Aorta (tissue), 5 donors: ENCODE measurements at regions not wholly inside any gene's neighbourhood (a gene's known extent, or its start where the extent isn't known, plus 50 kb on each side); places are given as distances from the start of the nearest gene placed in this dataset.
"Not testable (repeated sequence)": the region's sequence is repeated elsewhere in the genome, so short reads cannot be mapped to it uniquely, and the experiment has no call there.

ENCODE experiments used
- ATAC-seq: fragments of 200-7000 bp; cut with Tn5 transposase; one replicate; pipeline ENCODE4 v1.9.1; 2022; ENCODE audit warnings: moderate library complexity; ENCODE audit not compliant: low FRiP score
- DNase-seq, 2 donors: peaks; one replicate each; pipeline ENCODE4 v3.0.0-alpha.2; 2020
- H3K27ac ChIP-seq, 2 donors: one replicate each; pipeline ENCODE4 v1.5.1; 2013; ENCODE audit warnings: low read length in 2 of 2, mild to moderate bottlenecking in 2 of 2, moderate library complexity in 2 of 2, control low read depth in 1 of 2, inconsistent platforms in 1 of 2, low read depth in 1 of 2
- H3K27me3 ChIP-seq, 2 donors: one replicate each; pipeline ENCODE4 v1.6.1; 2013; ENCODE audit warnings: control low read depth in 1 of 2, low read length in 1 of 2, mild to moderate bottlenecking in 1 of 2, moderate library complexity in 1 of 2; ENCODE audit not compliant: insufficient read depth in 2 of 2, control insufficient read depth in 1 of 2
- H3K36me3 ChIP-seq, 2 donors: one replicate each; pipeline ENCODE4 v1.6.1; 2013; ENCODE audit warnings: control low read depth in 1 of 2, low read length in 1 of 2, mild to moderate bottlenecking in 1 of 2; ENCODE audit not compliant: insufficient read depth in 2 of 2, control insufficient read depth in 1 of 2
- H3K4me1 ChIP-seq, 2 donors: one replicate each; pipeline ENCODE4 v1.6.1; 2013; ENCODE audit warnings: low read length in 2 of 2, control low read depth in 1 of 2, mild to moderate bottlenecking in 1 of 2, moderate library complexity in 1 of 2; ENCODE audit not compliant: insufficient read depth in 2 of 2, control insufficient read depth in 1 of 2
- H3K4me3 ChIP-seq, 2 donors: one replicate each; pipeline ENCODE4 v1.5.1; 2013; ENCODE audit warnings: low read length in 2 of 2, control low read depth in 1 of 2, mild to moderate bottlenecking in 1 of 2
- H3K9me3 ChIP-seq: one replicate; pipeline ENCODE4 v1.6.1; 2013; ENCODE audit warnings: mild to moderate bottlenecking, low read length; ENCODE audit not compliant: control insufficient read depth
- WGBS, 2 donors: extraction: QIAGEN DNeasy Blood & Tissue Kit; methylation state at CpG; one replicate each; pipeline ENCODE4 v1.1.7; 2013; 5-methylcytosine and 5-hydroxymethylcytosine counted together
- intact Hi-C, 2 donors: fragments of 100-400 bp; cut with DNase I; formaldehyde crosslinking; loops; one replicate each; pipeline versions ENCODE4 v1.14.2 to v1.15.0; 2022
- donor health status: healthy with polysubstance abuse.
- donor health status: Bipolar disorder and iron deficiency.
- donor health status: DM: no; HTN: no; CAD: no.
- donor health status: DM: no; HTN: no; CAD: no.
- donor health status: DM: yes; HTN: yes; CAD: no.

- H3K9me3 ChIP-seq, H3K36me3 ChIP-seq, H3K27ac ChIP-seq, ATAC-seq, H3K4me3 ChIP-seq, DNase-seq, H3K4me1 ChIP-seq, intact Hi-C loops, H3K27me3 ChIP-seq: not testable (repeated sequence)
- 80 to 82% methylated on average over 7 of the region's 7 CpGs for WGBS, 2 donors
Observed at GRCh38 chr12:33107827-33108226, 211.2 kb upstream of the PKP2 start.

DNA sequence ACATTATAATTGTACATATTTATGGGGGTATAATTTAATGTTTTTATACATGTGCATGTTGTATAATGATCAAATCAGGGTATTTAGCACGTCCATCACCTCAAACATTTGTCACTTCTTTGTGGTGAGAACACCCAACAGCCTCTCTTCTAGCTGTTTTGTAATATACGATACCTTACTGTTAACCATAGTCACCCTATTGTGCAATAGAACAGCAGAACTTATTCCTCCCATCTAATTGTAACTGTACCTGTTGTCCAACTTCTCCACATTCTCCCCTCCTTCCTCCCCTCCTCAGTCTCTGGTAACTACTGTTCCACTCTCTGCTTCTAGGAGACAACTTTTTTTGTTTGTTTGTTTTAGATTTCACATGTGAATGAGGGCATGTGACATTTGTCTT is 197.0 kb upstream of the PKP2 start:
- whole genome bisulfite sequencing, 2 donors: 53 to 59% methylated on average over 2 of the region's 2 CpGs
- H3K27me3 ChIP-seq: no peaks in the 10 kb centered on the region
- ATAC-seq: no peak
- intact Hi-C loops: no loop called here
- no peaks in the 10 kb centered on the region for H3K4me1 ChIP-seq
- no peaks in the 10 kb centered on the region for H3K9me3 ChIP-seq
- no peak overlapping the region for H3K27ac ChIP-seq
- no peak for DNase-seq
- no peak overlapping the region for H3K4me3 ChIP-seq
- no peaks in the 10 kb centered on the region for H3K36me3 ChIP-seq

DNA sequence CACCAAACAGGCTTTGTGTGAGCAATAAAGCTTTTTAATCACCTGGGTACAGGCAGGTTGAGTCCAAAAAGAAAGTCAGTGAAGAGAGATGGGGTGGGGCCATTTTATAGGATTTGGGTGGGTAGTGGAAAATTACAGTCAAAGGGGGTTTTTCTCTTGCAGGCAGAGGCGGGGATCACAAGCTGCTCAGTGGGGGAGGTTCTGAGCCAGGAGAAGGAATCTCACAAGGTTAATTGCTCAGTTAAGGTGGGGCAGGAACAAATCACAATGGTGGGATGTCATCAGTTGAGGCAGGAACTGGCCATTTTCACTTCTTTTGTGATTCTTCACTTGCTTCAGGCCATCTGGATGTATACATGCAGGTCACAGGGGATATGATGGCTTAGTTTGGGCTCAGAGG is 191.3 kb upstream of the PKP2 start:
- H3K27ac ChIP-seq, ATAC-seq, DNase-seq, H3K27me3 ChIP-seq, H3K9me3 ChIP-seq, H3K4me3 ChIP-seq, intact Hi-C loops, H3K36me3 ChIP-seq, H3K4me1 ChIP-seq: not testable (repeated sequence)
- WGBS, 2 donors: 78 to 91% methylated on average over 1 of the region's 1 CpG

- H3K4me3 ChIP-seq, H3K27ac ChIP-seq, H3K9me3 ChIP-seq, intact Hi-C loops, ATAC-seq, DNase-seq, H3K27me3 ChIP-seq, H3K36me3 ChIP-seq, H3K4me1 ChIP-seq: not testable (repeated sequence)
- 84 to 91% methylated on average over 9 of the region's 9 CpGs for whole genome bisulfite sequencing, 2 donors
Observed at GRCh38 chr12:33076401-33076800, 179.8 kb upstream of the PKP2 start.

DNA sequence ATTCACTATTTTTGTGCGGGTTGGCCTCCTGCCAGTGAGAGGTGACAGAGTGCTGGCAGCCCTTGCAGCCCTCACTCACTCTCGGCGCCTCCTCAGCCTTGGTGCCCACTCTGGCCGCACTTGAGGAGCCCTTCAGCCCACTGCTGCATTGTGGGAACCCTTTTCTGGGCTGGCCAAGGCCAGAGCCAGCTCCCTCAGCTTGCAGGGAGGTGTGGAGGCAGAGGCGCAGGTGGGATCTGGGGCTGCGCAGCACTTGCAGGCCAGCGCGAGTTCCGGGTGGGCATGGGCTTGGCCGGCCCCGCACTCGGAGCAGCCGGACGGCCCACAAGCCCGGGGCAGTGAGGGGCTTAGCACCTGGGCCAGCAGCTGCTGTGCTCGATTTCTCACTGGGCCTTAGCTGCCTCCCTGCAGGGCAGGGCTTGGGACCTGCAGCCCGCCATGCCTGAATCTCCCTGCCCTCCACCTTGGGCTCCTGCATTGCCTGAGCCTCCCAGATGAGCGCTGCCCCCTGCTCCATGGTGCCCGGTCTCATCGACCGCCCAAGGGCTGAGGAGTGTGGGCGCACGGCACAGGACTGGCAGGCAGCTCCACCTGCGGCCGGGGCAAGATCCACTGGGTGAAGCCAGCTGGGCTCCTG is 178.7 kb upstream of the PKP2 start:
- H3K27ac ChIP-seq, ATAC-seq, H3K36me3 ChIP-seq, DNase-seq, H3K27me3 ChIP-seq, H3K4me1 ChIP-seq, H3K9me3 ChIP-seq, intact Hi-C loops, H3K4me3 ChIP-seq: not testable (repeated sequence)
- 89 to 90% methylated on average over 25 of the region's 25 CpGs for WGBS, 2 donors

- H3K27me3 ChIP-seq: no peaks in the 10 kb centered on the region
- no peaks in the 10 kb centered on the region for H3K4me1 ChIP-seq
- H3K27ac ChIP-seq: no peak overlapping the region
- ATAC-seq: no peak
- intact Hi-C loops: no loop called here
- no peaks in the 10 kb centered on the region for H3K36me3 ChIP-seq
- peaks cover 2% of the 10 kb centered on the region for H3K9me3 ChIP-seq
- no peak for DNase-seq
- H3K4me3 ChIP-seq: no peak overlapping the region
Observed at GRCh38 chr12:33061844-33062243, 165.3 kb upstream of the PKP2 start.

- no peaks in the 10 kb centered on the region for H3K4me1 ChIP-seq
- no peaks in the 10 kb centered on the region for H3K27me3 ChIP-seq
- DNase-seq (no peak), ATAC-seq (no peak)
- WGBS, 2 donors: 48 to 49% methylated on average over 3 of the region's 3 CpGs
- H3K36me3 ChIP-seq: no peaks in the 10 kb centered on the region
- intact Hi-C loops: no loop called here
- H3K4me3 ChIP-seq: no peak overlapping the region
- no peaks in the 10 kb centered on the region for H3K9me3 ChIP-seq
- H3K27ac ChIP-seq: no peak overlapping the region
Observed at GRCh38 chr12:33054371-33054770, 157.8 kb upstream of the PKP2 start.

DNA sequence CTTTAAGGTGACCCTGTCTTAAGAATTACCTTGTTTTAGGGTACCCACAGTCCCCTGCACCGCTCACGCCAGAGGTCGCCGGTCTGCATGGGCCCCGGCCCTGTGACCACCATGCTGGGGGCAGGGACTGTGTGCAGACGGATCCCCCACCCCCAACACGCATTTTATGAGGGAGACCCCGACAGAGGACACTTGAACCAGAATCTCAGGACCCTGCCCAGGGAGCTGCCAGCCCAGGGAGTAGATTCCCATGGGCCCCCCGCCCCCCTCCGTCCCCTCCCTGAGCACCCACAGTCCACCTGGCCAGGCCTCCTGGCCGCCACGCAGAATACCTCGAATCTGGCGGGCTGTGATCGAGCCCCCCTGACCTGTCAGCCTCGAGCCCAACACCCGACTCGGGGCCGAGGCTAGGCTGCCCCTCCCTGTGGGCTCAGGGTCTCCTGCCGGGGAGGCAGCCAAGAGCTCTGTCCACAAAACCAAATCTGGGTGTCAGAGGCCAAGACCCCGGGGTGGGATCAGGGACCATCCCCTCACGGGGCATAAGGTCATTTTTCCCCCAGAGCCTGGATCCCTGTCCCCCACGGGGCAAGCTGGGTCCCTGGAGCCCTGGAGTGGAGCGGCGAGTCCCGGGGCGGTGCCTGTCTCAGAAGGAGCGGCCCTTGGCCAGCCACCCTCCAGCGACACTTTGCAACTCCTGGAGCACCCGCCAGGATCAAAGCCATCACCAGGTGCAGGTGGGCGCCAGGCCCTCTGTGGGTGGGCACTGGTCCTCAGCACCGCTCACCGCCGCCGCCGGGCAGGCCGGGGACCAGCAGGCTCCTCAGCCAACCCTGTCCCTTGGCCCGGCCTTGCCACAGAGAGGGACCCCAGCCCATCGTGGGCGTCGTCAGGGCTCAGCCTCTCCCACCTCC is 155.8 kb upstream of the PKP2 start:
- Histone ChIP-seq H3K4me1 (no peaks in the 10 kb centered on the region), H3K27ac (no peak overlapping the region), H3K9me3 (no peaks in the 10 kb centered on the region), H3K27me3 (no peaks in the 10 kb centered on the region), H3K4me3 (no peak overlapping the region), H3K36me3 (no peaks in the 10 kb centered on the region)
- ATAC-seq (no peak), DNase-seq (no peak)
- WGBS, 2 donors: 91 to 92% methylated on average over 28 to 41 of the region's 41 CpGs
- intact Hi-C loops: no loop called here

- Histone ChIP-seq H3K36me3 (no peaks in the 10 kb centered on the region), H3K4me1 (no peaks in the 10 kb centered on the region), H3K27ac (no peak overlapping the region), H3K9me3 (peaks cover 1% of the 10 kb centered on the region), H3K4me3 (no peak overlapping the region), H3K27me3 (no peaks in the 10 kb centered on the region)
- 63 to 65% methylated on average over 4 of the region's 4 CpGs for WGBS, 2 donors
- intact Hi-C loops: no loop called here
- DNase-seq: no peak
- ATAC-seq: no peak
Observed at GRCh38 chr12:33047666-33048065, 151.1 kb upstream of the PKP2 start.
